PC-3 (cell line): ENCODE measurements at regions not wholly inside any gene's neighbourhood (a gene's known extent, or its start where the extent isn't known, plus 50 kb on each side); places are given as distances from the start of the nearest gene placed in this dataset.

Source experiments
- CTCF ChIP-seq: fragments of 300-600 bp; sonication (generic); conservative IDR thresholded peaks from 2 replicates; pipeline ENCODE4 v1.5.1; 2017; ENCODE audit warnings: antibody characterized with exemption, low read depth, mild to moderate bottlenecking, low read length
- EZH2 ChIP-seq: fragments of 300-600 bp; sonication (generic); IDR thresholded peaks from one replicate; pipeline ENCODE4 v1.6.1; 2017; ENCODE audit warnings: antibody characterized with exemption, mild to moderate bottlenecking, low read length; ENCODE audit not compliant: unreplicated experiment

DNA sequence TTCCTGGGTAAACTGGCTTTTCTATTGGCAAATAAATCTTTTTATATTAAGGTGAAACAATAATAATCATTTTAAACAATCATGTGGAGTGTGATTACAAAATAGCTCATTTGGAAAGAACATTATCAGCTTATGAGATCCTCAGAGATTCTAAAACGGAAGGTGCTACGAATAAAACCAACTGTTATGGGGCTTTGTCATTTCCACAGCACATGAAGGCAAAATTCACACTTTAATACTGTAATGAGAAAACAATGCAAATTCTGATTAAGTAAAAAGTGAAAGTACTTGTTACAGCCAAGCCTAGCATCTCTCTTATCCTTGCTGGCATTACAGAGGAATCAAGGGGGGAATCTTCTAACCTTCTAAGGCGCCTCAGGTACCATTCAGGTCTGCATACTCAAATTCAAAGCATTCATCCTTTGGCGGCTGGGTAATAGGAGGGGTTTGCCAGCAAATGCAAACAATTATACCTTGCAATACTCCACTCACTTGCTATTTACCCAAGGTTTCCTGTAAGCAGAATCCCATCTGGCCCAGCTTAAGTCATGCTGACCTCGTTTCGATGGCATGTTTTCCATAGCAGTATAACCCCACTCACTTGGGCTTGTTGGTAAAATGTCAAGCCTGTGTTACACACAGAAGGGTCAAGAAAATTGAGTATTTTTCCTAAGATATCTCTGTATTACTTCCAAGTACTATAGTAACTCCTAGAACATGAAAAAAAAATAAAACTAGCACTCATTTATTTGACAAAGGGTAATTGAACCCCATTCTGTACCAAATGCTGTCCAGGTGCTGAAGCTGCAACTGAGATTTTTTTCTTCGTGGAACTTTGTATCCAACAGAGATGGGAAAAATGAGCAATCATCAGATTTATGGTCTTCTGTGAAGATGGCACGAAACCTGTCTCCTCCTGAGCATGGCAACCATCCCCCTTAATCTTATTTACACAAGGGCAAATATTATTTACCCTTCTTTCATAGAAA is 183.7 kb upstream of the LMCD1 start:
- TF ChIP-seq CTCF: no peak
- no peak for TF ChIP-seq EZH2
